Hematopoietic multipotent progenitor cell treated with erythropoietin and hydrocortisone succinate and interleukin-3 and kit ligand, for 4 days (in vitro differentiated cells): ENCODE measurements at regions not wholly inside any gene's neighbourhood (a gene's known extent, or its start where the extent isn't known, plus 50 kb on each side); places are given as distances from the start of the nearest gene placed in this dataset.
"Not testable (repeated sequence)": the region's sequence is repeated elsewhere in the genome, so short reads cannot be mapped to it uniquely, and the experiment has no call there.

Experiments
- DNase-seq: peaks from one replicate; pipeline ENCODE4 v3.0.0-alpha.2; 2015

GRCh38 chr2:226121046-226121738 is 678.4 kb downstream of the IRS1 start:
- DNase-seq = peak; percentile 41

- DNase-seq = peak; percentile 86
Observed at GRCh38 chr2:226118471-226119429, 680.9 kb downstream of the IRS1 start.

GRCh38 chr2:226117510-226118065 is 682.0 kb downstream of the IRS1 start:
- DNase-seq = no peak

GRCh38 chr2:226116346-226116745 is 683.3 kb downstream of the IRS1 start:
- no peak for DNase-seq

- DNase-seq = no peak
Observed at GRCh38 chr2:226115832-226116200, 683.8 kb downstream of the IRS1 start.

GRCh38 chr2:226115102-226115831 is 684.4 kb downstream of the IRS1 start:
- peak; percentile 73 for DNase-seq

GRCh38 chr2:226114436-226114835 is 685.2 kb downstream of the IRS1 start:
- no peak for DNase-seq

GRCh38 chr2:226098861-226099745 is 699.6 kb downstream of the NYAP2 start:
- DNase-seq = peak; percentile 52

GRCh38 chr2:226095058-226095457 is 695.5 kb downstream of the NYAP2 start:
- DNase-seq = no peak

GRCh38 chr2:226093364-226093763 is 693.9 kb downstream of the NYAP2 start:
- no peak for DNase-seq

GRCh38 chr2:226088366-226088674 is 688.8 kb downstream of the NYAP2 start:
- DNase-seq = no peak

GRCh38 chr2:226087505-226088365 is 688.2 kb downstream of the NYAP2 start:
- no peak for DNase-seq

GRCh38 chr2:226087051-226087450 is 687.5 kb downstream of the NYAP2 start:
- DNase-seq = no peak

GRCh38 chr2:226086190-226086589 is 686.7 kb downstream of the NYAP2 start:
- DNase-seq = peak; percentile 40

- not testable (repeated sequence) for DNase-seq
Observed at GRCh38 chr2:226085425-226085824, 685.9 kb downstream of the NYAP2 start.

- DNase-seq = no peak
Observed at GRCh38 chr2:226080334-226080733, 680.8 kb downstream of the NYAP2 start.

- peak; percentile 51 for DNase-seq
Observed at GRCh38 chr2:226079671-226080181, 680.2 kb downstream of the NYAP2 start.

- no peak for DNase-seq
Observed at GRCh38 chr2:226079196-226079595, 679.7 kb downstream of the NYAP2 start.

GRCh38 chr2:226078666-226079065 is 679.2 kb downstream of the NYAP2 start:
- DNase-seq = no peak

GRCh38 chr2:226077841-226078240 is 678.3 kb downstream of the NYAP2 start:
- DNase-seq = no peak

GRCh38 chr2:226077031-226077430 is 677.5 kb downstream of the NYAP2 start:
- DNase-seq = no peak
